GM12878 (cell line): ENCODE measurements at regions not wholly inside any gene's neighbourhood (a gene's known extent, or its start where the extent isn't known, plus 50 kb on each side); places are given as distances from the start of the nearest gene placed in this dataset.

ENCODE experiments used
- ATAC-seq: fragments of 200-7000 bp; cut with Tn5 transposase; 3 replicates; pipeline ENCODE4 v1.9.1; 2020; ENCODE audit warnings: mild to moderate bottlenecking, moderate library complexity
- BruUV-seq: library from RNA; stranded (reverse); fragments of 400-500 nt; replicated peaks from 2 replicates; lab custom pipeline; 2021; lab: Mats Ljungman, UMichigan
- CTCF ChIA-PET: fragments of 300-600 bp; sonication (Branson Sonifier 250); formaldehyde crosslinking; extraction: SDS; loops from one replicate; lab custom pipeline; 2021; ENCODE audit warnings: inconsistent platforms; lab: Yijun Ruan, JAX
- POLR2A ChIA-PET: fragments of 350-600 bp; formaldehyde crosslinking; extraction: SDS; loops from one replicate; lab custom pipeline; 2021; ENCODE audit warnings: inconsistent platforms; lab: Charles Lee
- RAD21 ChIA-PET: fragments of 300-600 bp; sonication (Branson Sonifier 250); formaldehyde crosslinking; loops from one replicate; lab custom pipeline; 2023; ENCODE audit warnings: antibody characterized with exemption; ENCODE audit not compliant: unreplicated experiment; lab: Charles Lee
- SMC1A ChIA-PET: fragments of 300-600 bp; sonication (Branson Sonifier 250); formaldehyde crosslinking; loops from one replicate; lab custom pipeline; 2023; ENCODE audit not compliant: unreplicated experiment, uncharacterized antibody; lab: Charles Lee
- DNase-seq: peaks from one replicate; pipeline ENCODE4 v3.0.0-alpha.2; 2011; ENCODE audit warnings: low read depth, low spot score
- FAIRE-seq: peaks from 3 replicates; lab custom pipeline; 2011; peaks lifted over from hg19 to GRCh38; lab: Jason Lieb, UNC
- H2AFZ ChIP-seq: 2 replicates; pipeline ENCODE4 v1.6.0; 2011; ENCODE audit warnings: low read depth, low read length, control low read depth; ENCODE audit not compliant: control insufficient read depth
- H3K27ac ChIP-seq: 2 replicates; pipeline ENCODE4 v1.5.1; 2011; ENCODE audit warnings: control low read depth; ENCODE audit not compliant: control insufficient read depth, insufficient read depth
- H3K27me3 ChIP-seq, 2 experiments: replicated peaks in 1 of 2; 2 replicates each; pipeline versions ENCODE4 v1.6.0 to v1.6.1; 2011; ENCODE audit warnings: low read length in 1 of 2; ENCODE audit not compliant: control insufficient read depth in 2 of 2, insufficient read depth in 2 of 2
- H3K36me3 ChIP-seq, 2 experiments: 2 replicates each; pipeline ENCODE4 v1.5.1; 2011; ENCODE audit warnings: low read length in 1 of 2; ENCODE audit not compliant: control insufficient read depth in 2 of 2, insufficient read depth in 2 of 2
- H3K4me1 ChIP-seq: 2 replicates; pipeline ENCODE4 v1.6.1; 2011; ENCODE audit warnings: mild to moderate bottlenecking, low read length, moderate library complexity, mixed read lengths; ENCODE audit not compliant: control insufficient read depth, insufficient read depth
- H3K4me2 ChIP-seq: 2 replicates; pipeline ENCODE4 v1.6.0; 2011; ENCODE audit warnings: control low read depth; ENCODE audit not compliant: control insufficient read depth, insufficient read depth
- H3K4me3 ChIP-seq: fragments of 200-600 bp; sonication (generic); 2 replicates; pipeline ENCODE4 v1.5.1; 2016
- H3K79me2 ChIP-seq: 2 replicates; pipeline ENCODE4 v1.6.0; 2011; ENCODE audit warnings: low read length; ENCODE audit not compliant: control insufficient read depth, insufficient read depth
- H3K9ac ChIP-seq: 2 replicates; pipeline ENCODE4 v1.8.0; 2011; ENCODE audit warnings: low read length, control low read depth, mixed read lengths; ENCODE audit not compliant: control insufficient read depth, insufficient read depth
- H3K9me3 ChIP-seq: replicated peaks from 3 replicates; pipeline ENCODE4 v1.5.1; 2011; ENCODE audit warnings: mild to moderate bottlenecking, low read length; ENCODE audit not compliant: control insufficient read depth, insufficient read depth
- H4K20me1 ChIP-seq: 2 replicates; pipeline ENCODE4 v1.6.0; 2011; ENCODE audit not compliant: control insufficient read depth, insufficient read depth
- BMI1 ChIP-seq: fragments of 450-650 bp; IDR thresholded peaks from 2 replicates; pipeline ENCODE4 v1.6.1; 2016; ENCODE audit warnings: mild to moderate bottlenecking, moderate library complexity, borderline replicate concordance
- HDAC2 ChIP-seq: fragments of 200-600 bp; sonication (generic); IDR thresholded peaks from 2 replicates; pipeline ENCODE4 v1.6.1; 2017
- IRF5 ChIP-seq: fragments of 450-650 bp; IDR thresholded peaks from 2 replicates; pipeline ENCODE4 v1.6.1; 2017; ENCODE audit warnings: borderline replicate concordance
- MYC ChIP-seq: IDR thresholded peaks from 2 replicates; pipeline ENCODE4 v1.6.1; 2011; ENCODE audit warnings: mild to moderate bottlenecking, low read length, moderate library complexity, inconsistent platforms; ENCODE audit not compliant: insufficient read depth, insufficient replicate concordance, insufficient read length, severe bottlenecking
- POLR2AphosphoS5 ChIP-seq: IDR thresholded peaks from 2 replicates; pipeline ENCODE4 v1.6.1; 2011; ENCODE audit warnings: mild to moderate bottlenecking, low read length, inconsistent platforms
- RB1 ChIP-seq: fragments of 450-650 bp; formaldehyde crosslinking; IDR thresholded peaks from 2 replicates; pipeline ENCODE4 v1.6.1; 2017; ENCODE audit warnings: mild to moderate bottlenecking, borderline replicate concordance
- TCF3 ChIP-seq: IDR thresholded peaks from 2 replicates; pipeline ENCODE4 v1.6.1; 2012; ENCODE audit warnings: low read depth, mild to moderate bottlenecking, low read length, borderline replicate concordance; ENCODE audit not compliant: insufficient read depth
- ZBTB33 ChIP-seq: fragments of 450-650 bp; IDR thresholded peaks from 2 replicates; pipeline ENCODE4 v1.6.1; 2017; ENCODE audit warnings: mild to moderate bottlenecking
- WGBS: methylation state at CpG from one replicate; pipeline ENCODE4 v1.1.6; 2016; ENCODE audit warnings: low lambda C conversion rate; ENCODE audit not compliant: insufficient replicate concordance, insufficient coverage; ENCODE audit errors: missing lambda C conversion rate; 5-methylcytosine and 5-hydroxymethylcytosine counted together
- in situ Hi-C: fragments of 300-500 bp; cut with MboI; formaldehyde crosslinking; loops from 9 replicates; pipeline ENCODE4 v1.14.3; 2018; ENCODE audit warnings: mixed read lengths
- intact Hi-C: fragments of 100-400 bp; cut with micrococcal nuclease; formaldehyde crosslinking; loops from one replicate; pipeline ENCODE4 v1.14.2; 2022; ENCODE audit not compliant: unreplicated experiment
- TF ChIP-seq, protein P1 (sequence below): IDR thresholded peaks from 2 replicates; pipeline ENCODE4 v1.6.1; 2012; ENCODE audit warnings: mild to moderate bottlenecking, low read depth, low read length

GRCh38 chr3:82281205-82281604 is 519.8 kb upstream of the GBE1 start:
- Histone ChIP-seq H3K79me2 (no peaks in the 10 kb centered on the region), H3K4me3 (no peak overlapping the region), H3K27ac (no peak overlapping the region), H3K36me3 (no peaks in the 10 kb centered on the region), H3K27me3 (no peaks in the 10 kb centered on the region), H4K20me1 (no peaks in the 10 kb centered on the region), H3K4me2 (no peak overlapping the region), H3K4me1 (no peaks in the 10 kb centered on the region), H2AFZ (no peak overlapping the region), H3K9ac (no peak overlapping the region), H3K9me3 (no peaks in the 10 kb centered on the region)
- TF ChIP-seq, protein P1, sequence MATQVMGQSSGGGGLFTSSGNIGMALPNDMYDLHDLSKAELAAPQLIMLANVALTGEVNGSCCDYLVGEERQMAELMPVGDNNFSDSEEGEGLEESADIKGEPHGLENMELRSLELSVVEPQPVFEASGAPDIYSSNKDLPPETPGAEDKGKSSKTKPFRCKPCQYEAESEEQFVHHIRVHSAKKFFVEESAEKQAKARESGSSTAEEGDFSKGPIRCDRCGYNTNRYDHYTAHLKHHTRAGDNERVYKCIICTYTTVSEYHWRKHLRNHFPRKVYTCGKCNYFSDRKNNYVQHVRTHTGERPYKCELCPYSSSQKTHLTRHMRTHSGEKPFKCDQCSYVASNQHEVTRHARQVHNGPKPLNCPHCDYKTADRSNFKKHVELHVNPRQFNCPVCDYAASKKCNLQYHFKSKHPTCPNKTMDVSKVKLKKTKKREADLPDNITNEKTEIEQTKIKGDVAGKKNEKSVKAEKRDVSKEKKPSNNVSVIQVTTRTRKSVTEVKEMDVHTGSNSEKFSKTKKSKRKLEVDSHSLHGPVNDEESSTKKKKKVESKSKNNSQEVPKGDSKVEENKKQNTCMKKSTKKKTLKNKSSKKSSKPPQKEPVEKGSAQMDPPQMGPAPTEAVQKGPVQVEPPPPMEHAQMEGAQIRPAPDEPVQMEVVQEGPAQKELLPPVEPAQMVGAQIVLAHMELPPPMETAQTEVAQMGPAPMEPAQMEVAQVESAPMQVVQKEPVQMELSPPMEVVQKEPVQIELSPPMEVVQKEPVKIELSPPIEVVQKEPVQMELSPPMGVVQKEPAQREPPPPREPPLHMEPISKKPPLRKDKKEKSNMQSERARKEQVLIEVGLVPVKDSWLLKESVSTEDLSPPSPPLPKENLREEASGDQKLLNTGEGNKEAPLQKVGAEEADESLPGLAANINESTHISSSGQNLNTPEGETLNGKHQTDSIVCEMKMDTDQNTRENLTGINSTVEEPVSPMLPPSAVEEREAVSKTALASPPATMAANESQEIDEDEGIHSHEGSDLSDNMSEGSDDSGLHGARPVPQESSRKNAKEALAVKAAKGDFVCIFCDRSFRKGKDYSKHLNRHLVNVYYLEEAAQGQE: peak; percentile 69
- TF ChIP-seq RB1 (no peak), TCF3 (no peak)
- in situ Hi-C loops (no loop called here), intact Hi-C loops (no loop called here)
- ChIA-PET SMC1A (no interaction called here), CTCF (no interaction called here), RAD21 (no interaction called here), POLR2A (no interaction called here)
- ATAC-seq (no peak), DNase-seq (no peak), FAIRE-seq (no peak)
- BruUV-seq: no TSS peak
- WGBS: 62% methylated on average over 3 of the region's 3 CpGs

DNA sequence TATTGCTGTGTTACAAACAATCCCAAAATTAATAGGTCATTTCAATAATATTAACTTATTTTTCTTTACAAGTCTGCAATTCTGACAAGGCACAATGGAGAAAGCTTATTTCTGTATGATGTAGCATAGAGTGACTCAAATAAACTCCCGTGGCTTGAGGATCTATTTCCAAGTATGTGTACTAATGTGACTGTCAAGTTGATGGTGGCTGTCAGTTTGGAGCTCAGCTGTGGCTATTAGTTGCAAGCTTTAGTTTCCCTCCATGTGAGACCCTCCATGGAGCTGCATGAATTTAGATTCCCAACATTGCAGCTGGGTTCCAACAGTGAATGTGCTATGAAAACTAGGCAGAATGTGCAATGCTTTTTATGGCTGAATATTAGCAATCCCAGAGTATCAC is 515.5 kb upstream of the GBE1 start:
- H4K20me1 ChIP-seq: no peaks in the 10 kb centered on the region
- no peak overlapping the region for H3K4me2 ChIP-seq
- H3K27me3 ChIP-seq: no peaks in the 10 kb centered on the region
- ATAC-seq: no peak
- no peaks in the 10 kb centered on the region for H3K4me1 ChIP-seq
- SMC1A ChIA-PET: interaction anchor here (1.2 kb wide), 1 partner anchor 42 kb away, joined by 4 read pairs; no protein-coding TSS in a partner anchor
- 0% methylated on average over 1 of the region's 1 CpG for WGBS
- POLR2A ChIA-PET: no interaction called here
- CTCF ChIA-PET: no interaction called here
- no peaks in the 10 kb centered on the region for H3K9me3 ChIP-seq
- no peaks in the 10 kb centered on the region for H3K36me3 ChIP-seq
- no peak overlapping the region for H2AFZ ChIP-seq
- FAIRE-seq: no peak
- no peak overlapping the region for H3K9ac ChIP-seq
- H3K4me3 ChIP-seq: no peak overlapping the region
- H3K27ac ChIP-seq: no peak overlapping the region
- BruUV-seq: no TSS peak
- no peak for DNase-seq
- intact Hi-C loops: no loop called here
- in situ Hi-C loops: no loop called here
- H3K79me2 ChIP-seq: no peaks in the 10 kb centered on the region
- RAD21 ChIA-PET: no interaction called here
- no peak for TF ChIP-seq MYC
- TF ChIP-seq IRF5: no peak
- TF ChIP-seq BMI1: no peak
- TF ChIP-seq ZBTB33: no peak
- TF ChIP-seq HDAC2: no peak
- TF ChIP-seq POLR2AphosphoS5: no peak
